ENCODE measurements at regions not wholly inside any gene's neighbourhood (a gene's known extent, or its start where the extent isn't known, plus 50 kb on each side); places are given as distances from the start of the nearest gene placed in this dataset.

DNA sequence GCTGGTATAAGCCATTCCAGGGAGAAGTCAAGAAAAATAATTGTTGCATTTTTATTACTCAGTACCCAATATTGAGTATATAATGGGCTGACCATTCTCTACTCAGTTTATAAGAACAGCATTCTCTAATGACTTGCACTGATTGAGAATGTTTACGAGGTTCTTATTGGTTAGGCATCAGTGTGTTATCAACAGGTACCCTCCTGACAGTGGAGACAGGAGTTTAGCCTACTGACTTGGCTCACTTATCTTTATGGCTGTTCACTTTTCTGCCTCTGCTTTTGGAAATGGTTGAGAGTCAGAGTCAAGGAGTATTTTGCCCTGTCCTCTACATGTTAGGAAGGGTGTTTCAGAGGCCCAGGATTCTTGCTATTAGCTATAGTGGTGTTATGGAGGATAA lies 228.0 kb upstream of the RGS6 start:
- TF ChIP-seq SUZ12 (IDR thresholded peaks at IDR 0.05; ENCODE audit: extremely low read depth, insufficient read depth, insufficient read length), result no peak
- TF ChIP-seq YY1 (IDR thresholded peaks at IDR 0.05; ENCODE audit: insufficient read depth, insufficient read length), result no peak
